ENCODE measurements at regions not wholly inside any gene's neighbourhood (a gene's known extent, or its start where the extent isn't known, plus 50 kb on each side); places are given as distances from the start of the nearest gene placed in this dataset.

DNA sequence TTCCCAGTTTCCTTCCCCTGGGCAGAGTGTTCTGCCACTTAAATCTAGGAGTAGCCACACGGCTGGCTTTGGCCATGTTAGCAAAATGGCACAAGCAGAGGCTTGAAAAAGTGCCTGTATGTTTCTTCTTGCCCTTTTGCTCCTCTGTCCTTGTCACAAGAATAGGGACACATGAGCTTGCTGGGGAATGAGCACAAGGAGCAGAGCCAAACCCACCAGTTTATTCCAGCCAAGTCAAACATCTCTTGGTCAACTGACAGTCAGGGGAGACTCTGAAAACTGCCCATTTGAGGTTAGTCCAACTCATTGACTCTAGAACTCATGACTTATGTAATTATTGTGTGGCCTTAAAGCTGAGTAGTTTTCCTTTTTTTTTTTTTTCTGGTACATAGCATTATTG is 739.7 kb upstream of the FZD8 start:
- Histone ChIP-seq H3K27me3 (no peaks in the 10 kb centered on the region), H3K27ac (no peak overlapping the region), H3K9me3 (peaks cover 0 to 6% (median 0%) of the 10 kb centered on the region in 4 donors), H3K4me1 (no peaks in the 10 kb centered on the region), H3K4me3 (no peak overlapping the region), H3K36me3 (no peaks in the 10 kb centered on the region)
- ATAC-seq (ENCODE audit: low FRiP score in 2 of 2) (no peak), DNase-seq (no peak)
- WGBS, 2 donors = 0% methylated on average over 1 of the region's 1 CpG
- TF ChIP-seq POLR2A (IDR thresholded peaks at IDR 0.05) (no peak), EP300 (IDR thresholded peaks at IDR 0.05) (no peak), POLR2AphosphoS5 (IDR thresholded peaks at IDR 0.05) (no peak)
- TF ChIP-seq, protein P1, sequence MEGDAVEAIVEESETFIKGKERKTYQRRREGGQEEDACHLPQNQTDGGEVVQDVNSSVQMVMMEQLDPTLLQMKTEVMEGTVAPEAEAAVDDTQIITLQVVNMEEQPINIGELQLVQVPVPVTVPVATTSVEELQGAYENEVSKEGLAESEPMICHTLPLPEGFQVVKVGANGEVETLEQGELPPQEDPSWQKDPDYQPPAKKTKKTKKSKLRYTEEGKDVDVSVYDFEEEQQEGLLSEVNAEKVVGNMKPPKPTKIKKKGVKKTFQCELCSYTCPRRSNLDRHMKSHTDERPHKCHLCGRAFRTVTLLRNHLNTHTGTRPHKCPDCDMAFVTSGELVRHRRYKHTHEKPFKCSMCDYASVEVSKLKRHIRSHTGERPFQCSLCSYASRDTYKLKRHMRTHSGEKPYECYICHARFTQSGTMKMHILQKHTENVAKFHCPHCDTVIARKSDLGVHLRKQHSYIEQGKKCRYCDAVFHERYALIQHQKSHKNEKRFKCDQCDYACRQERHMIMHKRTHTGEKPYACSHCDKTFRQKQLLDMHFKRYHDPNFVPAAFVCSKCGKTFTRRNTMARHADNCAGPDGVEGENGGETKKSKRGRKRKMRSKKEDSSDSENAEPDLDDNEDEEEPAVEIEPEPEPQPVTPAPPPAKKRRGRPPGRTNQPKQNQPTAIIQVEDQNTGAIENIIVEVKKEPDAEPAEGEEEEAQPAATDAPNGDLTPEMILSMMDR (IDR thresholded peaks at IDR 0.05) = no peak

- Histone ChIP-seq H3K36me3 (no peaks in the 10 kb centered on the region), H3K27me3 (no peaks in the 10 kb centered on the region), H3K27ac (no peak overlapping the region), H3K9me3 (peaks cover 0 to 6% (median 0%) of the 10 kb centered on the region in 4 donors), H3K4me3 (no peak overlapping the region), H3K4me1 (no peaks in the 10 kb centered on the region)
- ATAC-seq (ENCODE audit: low FRiP score in 2 of 2) (no peak), DNase-seq (no peak)
- WGBS, 2 donors = 81 to 83% methylated on average over 2 of the region's 2 CpGs
- no peak for TF ChIP-seq POLR2A (IDR thresholded peaks at IDR 0.05)
- TF ChIP-seq EP300 (IDR thresholded peaks at IDR 0.05) = no peak
These were observed 738.4 kb upstream of the FZD8 start for GRCh38 chr10:36380538-36380937.

- Histone ChIP-seq H3K27me3 (no peaks in the 10 kb centered on the region), H3K4me3 (no peak overlapping the region), H3K27ac (no peak overlapping the region), H3K36me3 (no peaks in the 10 kb centered on the region), H3K9me3 (no peaks in the 10 kb centered on the region), H3K4me1 (no peaks in the 10 kb centered on the region)
- DNase-seq = no peak
- no peak for ATAC-seq (ENCODE audit: low FRiP score in 2 of 2)
- WGBS, 2 donors = 96 to 100% methylated on average over 3 of the region's 3 CpGs
- TF ChIP-seq EP300 (IDR thresholded peaks at IDR 0.05) = no peak
These were observed 733.0 kb upstream of the FZD8 start for GRCh38 chr10:36375107-36375506.

GRCh38 chr10:36373424-36374096 is 731.5 kb upstream of the FZD8 start:
- DNase-seq (no peak), ATAC-seq (ENCODE audit: low FRiP score in 2 of 2) (no peak)
- no peaks in the 10 kb centered on the region for H3K9me3 ChIP-seq
- no peak overlapping the region for H3K27ac ChIP-seq
- no peaks in the 10 kb centered on the region for H3K27me3 ChIP-seq
- WGBS, 2 donors = 77% methylated on average over 7 to 8 of the region's 8 CpGs
- H3K4me3 ChIP-seq = no peak overlapping the region
- no peak for TF ChIP-seq POLR2A (IDR thresholded peaks at IDR 0.05)
- TF ChIP-seq EP300 (IDR thresholded peaks at IDR 0.05) = no peak
- TF ChIP-seq, protein P1 (IDR thresholded peaks at IDR 0.05) = no peak
- no peak for TF ChIP-seq POLR2AphosphoS5 (IDR thresholded peaks at IDR 0.05)
- H3K36me3 ChIP-seq = no peaks in the 10 kb centered on the region
- H3K4me1 ChIP-seq = no peaks in the 10 kb centered on the region

DNA sequence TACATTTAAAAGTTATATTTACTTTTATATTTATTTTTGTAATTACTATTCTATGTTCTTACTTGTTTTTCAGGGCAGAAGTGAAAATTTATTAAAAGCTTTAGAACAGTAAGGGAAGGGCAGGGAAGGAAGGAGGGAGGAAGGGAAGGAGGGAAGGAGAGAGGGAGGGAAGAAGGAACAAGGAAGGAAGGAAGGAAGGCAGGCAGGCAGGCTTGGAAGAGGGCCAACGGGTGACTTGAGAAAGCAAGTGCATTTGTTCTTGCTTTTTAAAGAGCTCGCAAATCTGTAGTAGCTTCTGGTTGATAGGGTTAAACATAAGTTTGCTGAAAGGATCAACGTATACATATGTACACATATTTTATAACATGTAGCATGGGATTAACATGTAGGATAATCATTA is 725.3 kb upstream of the FZD8 start:
- WGBS, 2 donors = 48 to 68% methylated on average over 3 of the region's 3 CpGs
- Histone ChIP-seq H3K4me3 (no peak overlapping the region), H3K4me1 (no peaks in the 10 kb centered on the region), H3K27me3 (no peaks in the 10 kb centered on the region), H3K36me3 (no peaks in the 10 kb centered on the region), H3K9me3 (no peaks in the 10 kb centered on the region), H3K27ac (no peak overlapping the region)
- DNase-seq (no peak), ATAC-seq (ENCODE audit: low FRiP score in 2 of 2) (no peak)
- no peak for TF ChIP-seq EP300 (IDR thresholded peaks at IDR 0.05)
- TF ChIP-seq, protein P1 (IDR thresholded peaks at IDR 0.05) = no peak
- TF ChIP-seq POLR2A (IDR thresholded peaks at IDR 0.05) = no peak
- no peak for TF ChIP-seq POLR2AphosphoS5 (IDR thresholded peaks at IDR 0.05)

- no peak for TF ChIP-seq EP300 (IDR thresholded peaks at IDR 0.05)
- TF ChIP-seq POLR2A (IDR thresholded peaks at IDR 0.05) = no peak
- TF ChIP-seq, protein P1 (IDR thresholded peaks at IDR 0.05) = no peak
- TF ChIP-seq POLR2AphosphoS5 (IDR thresholded peaks at IDR 0.05) = no peak
- no peaks in the 10 kb centered on the region for H3K4me1 ChIP-seq
- ATAC-seq (ENCODE audit: low FRiP score in 2 of 2) = no peak
- no peak for DNase-seq
- H3K36me3 ChIP-seq = no peaks in the 10 kb centered on the region
- no peaks in the 10 kb centered on the region for H3K27me3 ChIP-seq
- no peaks in the 10 kb centered on the region for H3K9me3 ChIP-seq
- H3K27ac ChIP-seq = no peak overlapping the region
- no peak overlapping the region for H3K4me3 ChIP-seq
These were observed 724.7 kb upstream of the FZD8 start for GRCh38 chr10:36366843-36367242.

Measured in upper lobe of left lung (tissue), 6 donors.